GM23338 (cell line): ENCODE measurements at regions not wholly inside any gene's neighbourhood (a gene's known extent, or its start where the extent isn't known, plus 50 kb on each side); places are given as distances from the start of the nearest gene placed in this dataset.

Experiments used
- ATAC-seq: fragments of 200-7000 bp; cut with Tn5 transposase; 3 replicates; pipeline ENCODE4 v1.9.1; 2020
- DNase-seq: peaks from one replicate; pipeline ENCODE4 v3.0.0-alpha.2; 2015; ENCODE audit warnings: low spot score
- H2AFZ ChIP-seq: fragments of 200-600 bp; sonication (generic); 2 replicates; pipeline ENCODE4 v1.8.0; 2016; ENCODE audit warnings: antibody characterized with exemption, mild to moderate bottlenecking, moderate library complexity
- H3F3A ChIP-seq: fragments of 200-600 bp; sonication (generic); replicated peaks from 2 replicates; pipeline ENCODE4 v1.8.0; 2017; ENCODE audit warnings: antibody characterized with exemption, mixed run types, low read depth
- H3K27ac ChIP-seq: fragments of 200-600 bp; sonication (generic); 2 replicates; pipeline ENCODE4 v1.6.1; 2016; ENCODE audit warnings: low read depth
- H3K27me3 ChIP-seq: fragments of 200-600 bp; sonication (generic); 2 replicates; pipeline ENCODE4 v1.8.0; 2016; ENCODE audit warnings: mild to moderate bottlenecking, mixed run types, moderate library complexity; ENCODE audit not compliant: insufficient read depth
- H3K36me3 ChIP-seq: fragments of 200-600 bp; sonication (generic); 2 replicates; pipeline ENCODE4 v1.8.0; 2016; ENCODE audit warnings: mild to moderate bottlenecking; ENCODE audit not compliant: insufficient read depth
- H3K4me1 ChIP-seq: fragments of 200-600 bp; sonication (generic); 2 replicates; pipeline ENCODE4 v1.8.0; 2016; ENCODE audit warnings: mild to moderate bottlenecking, moderate library complexity; ENCODE audit not compliant: insufficient read depth
- H3K4me2 ChIP-seq: fragments of 200-600 bp; sonication (generic); 2 replicates; pipeline ENCODE4 v1.7.1; 2017; ENCODE audit warnings: mixed run types
- H3K4me3 ChIP-seq: fragments of 200-600 bp; sonication (generic); 2 replicates; pipeline ENCODE4 v1.6.1; 2016; ENCODE audit warnings: mixed run types
- H3K79me2 ChIP-seq: fragments of 200-600 bp; sonication (generic); replicated peaks from 2 replicates; pipeline ENCODE4 v1.8.0; 2017; ENCODE audit warnings: mild to moderate bottlenecking; ENCODE audit not compliant: insufficient read depth
- H3K9me2 ChIP-seq: fragments of 200-600 bp; sonication (generic); 2 replicates; pipeline ENCODE4 v1.8.0; 2017; ENCODE audit not compliant: insufficient read depth
- H4K20me1 ChIP-seq: fragments of 200-600 bp; sonication (generic); replicated peaks from 2 replicates; pipeline ENCODE4 v1.8.0; 2017; ENCODE audit warnings: mild to moderate bottlenecking; ENCODE audit not compliant: insufficient read depth
- H3K27ac Mint-ChIP-seq: 2 replicates; pipeline ENCODE4 v1.8.0; 2020; ENCODE audit warnings: inconsistent platforms, mild to moderate bottlenecking, moderate library complexity, mixed read lengths
- H3K27me3 Mint-ChIP-seq: 3 replicates; pipeline ENCODE4 v1.8.0; 2022; ENCODE audit warnings: low read depth, mild to moderate bottlenecking, moderate library complexity, mixed read lengths, inconsistent platforms; ENCODE audit not compliant: insufficient read depth, poor library complexity
- H3K36me3 Mint-ChIP-seq: 3 replicates; pipeline ENCODE4 v1.8.0; 2021; ENCODE audit warnings: low read depth, mild to moderate bottlenecking, inconsistent platforms, moderate library complexity, mixed read lengths
- H3K4me1 Mint-ChIP-seq: 3 replicates; pipeline ENCODE4 v1.8.0; 2020; ENCODE audit warnings: mild to moderate bottlenecking, inconsistent platforms, mixed read lengths
- H3K4me3 Mint-ChIP-seq: 3 replicates; pipeline ENCODE4 v1.8.0; 2021; ENCODE audit warnings: moderate library complexity, mild to moderate bottlenecking, inconsistent platforms, mixed read lengths
- H3K9me3 Mint-ChIP-seq: 3 replicates; pipeline ENCODE4 v1.8.0; 2020; ENCODE audit warnings: moderate library complexity, mild to moderate bottlenecking, inconsistent platforms, mixed read lengths
- CTCF ChIP-seq, 2 experiments: fragments of 200-600 bp in 1 of 2; sonication (generic) in 1 of 2; conservative IDR thresholded peaks; 2 replicates each; pipeline versions ENCODE4 v1.5.1 to v1.6.1; 2016 to 2017; ENCODE audit warnings: antibody characterized with exemption in 2 of 2, low read depth in 2 of 2, mild to moderate bottlenecking in 2 of 2, moderate library complexity in 1 of 2
- EZH2phosphoT487 ChIP-seq: fragments of 200-600 bp; sonication (generic); IDR thresholded peaks from one replicate; pipeline ENCODE4 v1.8.1; 2018; ENCODE audit warnings: antibody characterized with exemption; ENCODE audit not compliant: unreplicated experiment
- JUNB ChIP-seq: IDR thresholded peaks from one replicate; pipeline ENCODE4 v1.6.1; 2016; ENCODE audit warnings: antibody characterized with exemption; ENCODE audit not compliant: unreplicated experiment
- NANOG ChIP-seq: IDR thresholded peaks from 2 replicates; pipeline ENCODE4 v1.6.1; 2016; ENCODE audit warnings: antibody characterized with exemption, borderline replicate concordance
- POLR2AphosphoS5 ChIP-seq: IDR thresholded peaks from 2 replicates; pipeline ENCODE4 v1.6.1; 2016; ENCODE audit warnings: antibody characterized with exemption, low read depth
- ZNF114 ChIP-seq: fragments of 250-450 bp; sonication (Bioruptor Pico); IDR thresholded peaks from 2 replicates; pipeline ENCODE4 v1.5.0; 2020; ENCODE audit warnings: mild to moderate bottlenecking, moderate library complexity
- ZNF462 ChIP-seq: fragments of 250-450 bp; sonication (Bioruptor Pico); IDR thresholded peaks from 2 replicates; pipeline ENCODE4 v1.5.0; 2020; ENCODE audit warnings: mild to moderate bottlenecking, moderate library complexity

GRCh38 chr2:82752396-82752795 lies 1706.7 kb downstream of the SUCLG1 start (continued):
- TF ChIP-seq CTCF (conservative IDR thresholded peaks at IDR 0.05; ENCODE audit: low read depth in 2 of 2) (no peak), POLR2AphosphoS5 (no peak)

GRCh38 chr2:82748653-82749052 lies 1710.4 kb downstream of the SUCLG1 start:
- no peak overlapping the region for H3K27ac Mint-ChIP-seq
- Histone ChIP-seq H3F3A (no peaks in the 10 kb centered on the region), H3K4me2 (no peak overlapping the region), H2AFZ (no peak overlapping the region), H3K9me2 (peaks cover 8% of the 10 kb centered on the region; the same call in 1 of the 2 replicates), H3K27me3 (no peaks in the 10 kb centered on the region), H3K27ac (no peak overlapping the region), H3K4me3 (no peak overlapping the region), H3K79me2 (no peaks in the 10 kb centered on the region), H3K36me3 (no peaks in the 10 kb centered on the region; the same call in 1 of the 2 replicates), H3K4me1 (no peaks in the 10 kb centered on the region), H4K20me1 (no peaks in the 10 kb centered on the region)
- no peaks in the 10 kb centered on the region for H3K4me1 Mint-ChIP-seq
- no peak for DNase-seq
- H3K27me3 Mint-ChIP-seq, result peaks cover 3% of the 10 kb centered on the region
- no peak for ATAC-seq
- peaks cover 20% of the 10 kb centered on the region for H3K36me3 Mint-ChIP-seq
- TF ChIP-seq NANOG (no peak), CTCF (conservative IDR thresholded peaks at IDR 0.05; ENCODE audit: low read depth in 2 of 2) (no peak)
- peaks cover 22% of the 10 kb centered on the region for H3K9me3 Mint-ChIP-seq
- no peak overlapping the region for H3K4me3 Mint-ChIP-seq

GRCh38 chr2:82740527-82740926 lies 1718.6 kb downstream of the SUCLG1 start:
- DNase-seq, result peak; percentile 11

More at GRCh38 chr2:82740527-82740926, 1718.6 kb downstream of the SUCLG1 start:
- TF ChIP-seq EZH2phosphoT487 (no peak), JUNB (no peak), ZNF462 (CRISPR knock-in tag) (peak; percentile 44; the same call in 1 of the 2 replicates), ZNF114 (CRISPR knock-in tag) (no peak)
- no peak overlapping the region for H3K27ac Mint-ChIP-seq
- Histone ChIP-seq H3K36me3 (no peaks in the 10 kb centered on the region), H3K9me2 (no peaks in the 10 kb centered on the region), H3K4me2 (no peak overlapping the region), H3K27me3 (no peaks in the 10 kb centered on the region), H3K79me2 (no peaks in the 10 kb centered on the region), H4K20me1 (no peaks in the 10 kb centered on the region), H3K4me3 (no peak overlapping the region), H3F3A (no peaks in the 10 kb centered on the region), H3K4me1 (no peaks in the 10 kb centered on the region), H3K27ac (no peak overlapping the region), H2AFZ (no peak overlapping the region)
- no peaks in the 10 kb centered on the region for H3K9me3 Mint-ChIP-seq
- peak; percentile 40; the same call in 1 of the 3 replicates for ATAC-seq
- peaks cover 5% of the 10 kb centered on the region; the same call in 1 of the 3 replicates for H3K4me1 Mint-ChIP-seq
- no peak overlapping the region for H3K4me3 Mint-ChIP-seq
- H3K27me3 Mint-ChIP-seq, result peaks cover 3% of the 10 kb centered on the region
- no peaks in the 10 kb centered on the region for H3K36me3 Mint-ChIP-seq
